Heart left ventricle (tissue), 16 donors: ENCODE measurements at regions not wholly inside any gene's neighbourhood (a gene's known extent, or its start where the extent isn't known, plus 50 kb on each side); places are given as distances from the start of the nearest gene placed in this dataset.

ENCODE experiments used
- ATAC-seq, 4 donors: fragments of 200-7000 bp; cut with Tn5 transposase; one replicate each; pipeline ENCODE4 v1.9.1; 2020 to 2022; ENCODE audit warnings: moderate library complexity in 4 of 4, mild to moderate bottlenecking in 3 of 4, moderate number of reproducible peaks in 1 of 4
- DNase-seq, 5 donors: peaks; one replicate each; pipeline ENCODE4 v3.0.0-alpha.2; 2020
- H3K27ac ChIP-seq, 12 donors: fragments of 200-600 bp; sonication (generic) in 4 of 12; one replicate each; pipeline versions ENCODE4 v1.5.0 to v1.8.0; 2016 to 2022; ENCODE audit warnings: mild to moderate bottlenecking in 2 of 12
- H3K27me3 ChIP-seq, 9 donors: fragments of 200-600 bp; sonication (generic) in 2 of 9; one replicate each; pipeline versions ENCODE4 v1.5.1 to v1.8.0; 2016 to 2022; ENCODE audit warnings: mild to moderate bottlenecking in 3 of 9
- H3K36me3 ChIP-seq, 9 donors: fragments of 200-600 bp; sonication (generic) in 2 of 9; one replicate each; pipeline versions ENCODE4 v1.5.0 to v1.8.0; 2018 to 2022; ENCODE audit warnings: mild to moderate bottlenecking in 2 of 9
- H3K4me1 ChIP-seq, 12 donors: fragments of 200-600 bp; sonication (generic) in 4 of 12; one replicate each; pipeline versions ENCODE4 v1.5.0 to v1.8.0; 2016 to 2022; ENCODE audit warnings: mild to moderate bottlenecking in 3 of 12
- H3K4me3 ChIP-seq, 12 donors: fragments of 200-600 bp; sonication (generic) in 4 of 12; one replicate each; pipeline versions ENCODE4 v1.5.0 to v1.8.0; 2017 to 2022; ENCODE audit warnings: mild to moderate bottlenecking in 9 of 12, moderate library complexity in 4 of 12
- H3K9me3 ChIP-seq, 12 donors: fragments of 200-600 bp; sonication (generic) in 4 of 12; one replicate each; pipeline versions ENCODE4 v1.5.0 to v1.8.0; 2016 to 2022; ENCODE audit warnings: mild to moderate bottlenecking in 1 of 12
- POLR2A ChIP-seq, 2 donors: fragments of 450-650 bp; IDR thresholded peaks; one replicate each; pipeline ENCODE4 v1.6.1; 2017; ENCODE audit warnings: antibody characterized with exemption in 2 of 2, mild to moderate bottlenecking in 2 of 2, moderate library complexity in 2 of 2
- WGBS, 4 donors: extraction: QIAGEN DNeasy Blood & Tissue Kit in 2 of 4; methylation state at CpG; one replicate each; pipeline versions ENCODE4 v1.1.5 to v1.1.7; 2013 to 2018; 5-methylcytosine and 5-hydroxymethylcytosine counted together
- intact Hi-C, 10 donors: fragments of 100-400 bp; cut with DNase I; formaldehyde crosslinking; loops; one replicate each; pipeline versions ENCODE4 v1.11.1 to v1.14.2; 2022
- TF ChIP-seq, protein P1 (sequence below), 12 donors: fragments of 200-600 bp; sonication (generic) in 4 of 12; IDR thresholded peaks; one replicate each; pipeline versions ENCODE4 v1.5.0 to v1.8.0; 2018 to 2022; ENCODE audit warnings: antibody characterized with exemption in 12 of 12, mild to moderate bottlenecking in 5 of 12
- donor health status: ischemic (EF 13 %, LVEDD 7.1; RV severe dilation, severe dysfunction).
- donor health status: healthy with polysubstance abuse.
- donor health status: DM: no; HTN: yes; CAD: no.
- donor health status: DM: no; HTN: no; CAD: no.
- donor health status: ischemic (EF 25% LVEDD 6.9; RV normal size, moderate dysfunction).
- donor health status: ischemic (EF 25% LVEDD 5.7; RV mildly dilated, moderate dysfunction).
- donor health status: healthy.
- donor health status: DM: yes; HTN: yes; CAD: no.
- donor health status: ischemic (EF 35%, LVEDD 5.7; RV mildly dilated, moderate dysfunction).
- donor health status: nonischemic (EF 11% LVEDD 7.7; RV severe dilation, severe dysfunction).
- donor health status: DM: yes; HTN: yes; CAD: no.
- donor health status: PGD.
- donor health status: ischemic (EF 29% LVEDD 5.4; RV normal size, mild dysfunction).
- donor health status: nonischemic (EF 23%, LVEDD 6.1; RV moderate dilation, normal function).

DNA sequence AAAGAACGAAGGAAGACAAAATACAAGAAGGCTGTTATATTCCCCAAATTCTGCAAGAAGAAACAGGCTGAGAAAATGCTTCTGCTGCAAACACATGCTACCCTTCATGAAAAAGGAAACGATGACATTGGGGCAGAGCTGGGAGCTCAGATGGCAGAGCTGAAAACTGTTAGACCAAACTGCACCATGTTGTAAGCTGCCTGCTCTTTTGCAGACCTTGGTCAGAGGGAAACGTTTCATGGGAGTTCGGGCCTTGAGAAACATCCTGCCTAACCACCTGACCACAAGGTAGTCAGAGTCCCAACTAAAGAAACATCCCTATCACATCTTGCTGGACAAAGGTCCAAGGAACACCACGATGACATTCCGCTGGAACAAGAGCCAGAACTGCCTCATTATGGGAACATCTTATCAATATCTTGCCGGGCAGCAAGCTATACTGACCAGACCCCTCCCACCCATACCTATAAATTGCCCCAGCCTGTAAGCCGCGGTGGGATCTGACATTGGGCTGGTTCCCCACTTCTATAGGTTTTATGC is 110.7 kb upstream of the CTSC start:
- DNase-seq: no peak
- Histone ChIP-seq H3K4me1 (peaks cover 0 to 11% (median 0%) of the 10 kb centered on the region in 12 donors), H3K9me3 (no peaks in the 10 kb centered on the region), H3K4me3 (no peak overlapping the region), H3K27ac (no peak overlapping the region), H3K27me3 (no peaks in the 10 kb centered on the region), H3K36me3 (no peaks in the 10 kb centered on the region)
- WGBS, 4 donors: 65 to 74% (median 73%) methylated on average over 9 of the region's 9 CpGs
- intact Hi-C loops: no loop called here
- TF ChIP-seq, protein P1, sequence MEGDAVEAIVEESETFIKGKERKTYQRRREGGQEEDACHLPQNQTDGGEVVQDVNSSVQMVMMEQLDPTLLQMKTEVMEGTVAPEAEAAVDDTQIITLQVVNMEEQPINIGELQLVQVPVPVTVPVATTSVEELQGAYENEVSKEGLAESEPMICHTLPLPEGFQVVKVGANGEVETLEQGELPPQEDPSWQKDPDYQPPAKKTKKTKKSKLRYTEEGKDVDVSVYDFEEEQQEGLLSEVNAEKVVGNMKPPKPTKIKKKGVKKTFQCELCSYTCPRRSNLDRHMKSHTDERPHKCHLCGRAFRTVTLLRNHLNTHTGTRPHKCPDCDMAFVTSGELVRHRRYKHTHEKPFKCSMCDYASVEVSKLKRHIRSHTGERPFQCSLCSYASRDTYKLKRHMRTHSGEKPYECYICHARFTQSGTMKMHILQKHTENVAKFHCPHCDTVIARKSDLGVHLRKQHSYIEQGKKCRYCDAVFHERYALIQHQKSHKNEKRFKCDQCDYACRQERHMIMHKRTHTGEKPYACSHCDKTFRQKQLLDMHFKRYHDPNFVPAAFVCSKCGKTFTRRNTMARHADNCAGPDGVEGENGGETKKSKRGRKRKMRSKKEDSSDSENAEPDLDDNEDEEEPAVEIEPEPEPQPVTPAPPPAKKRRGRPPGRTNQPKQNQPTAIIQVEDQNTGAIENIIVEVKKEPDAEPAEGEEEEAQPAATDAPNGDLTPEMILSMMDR (IDR thresholded peaks at IDR 0.05): no peak
- no peak for TF ChIP-seq POLR2A (IDR thresholded peaks at IDR 0.05)
- no peak for ATAC-seq

DNA sequence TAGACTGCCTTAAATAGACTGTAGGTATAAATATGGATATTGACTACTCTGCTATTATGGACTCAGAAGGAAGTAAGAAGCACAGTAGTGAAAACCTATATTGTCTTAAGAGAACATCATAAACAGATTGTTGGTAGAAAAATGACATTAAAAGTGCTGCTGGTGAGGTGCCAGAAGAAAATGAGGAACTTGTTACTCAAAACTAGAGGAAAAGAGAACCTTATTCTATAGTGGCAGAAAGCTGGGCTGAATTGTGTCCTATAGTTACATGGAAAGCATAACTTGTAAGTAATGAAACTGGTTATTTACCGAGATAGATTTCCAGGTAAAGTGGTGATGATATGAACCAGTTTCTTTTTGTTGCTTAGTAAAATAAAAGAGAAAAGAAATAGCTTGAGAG is 109.7 kb upstream of the CTSC start:
- 80 to 97% (median 85%) methylated on average over 1 of the region's 1 CpG for WGBS, 4 donors

DNA sequence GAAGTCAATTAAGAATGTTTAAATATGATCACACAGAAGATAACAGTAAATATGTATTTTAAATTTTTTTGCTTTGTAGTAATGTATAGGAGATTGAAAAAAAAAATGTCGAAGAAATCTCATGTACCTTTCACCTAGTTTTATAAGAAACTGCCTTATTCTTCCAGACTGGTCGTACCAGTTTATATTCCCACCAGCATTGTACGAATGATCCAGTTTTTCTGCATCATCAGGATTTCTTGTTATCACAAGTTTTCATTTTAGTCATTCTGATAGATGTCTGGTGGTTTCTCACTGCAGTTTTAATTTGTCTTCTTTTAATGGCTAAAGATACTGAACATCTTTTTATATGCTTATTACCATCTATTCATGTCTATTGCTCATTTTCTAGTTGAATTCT is 101.8 kb upstream of the CTSC start:
- no peak for TF ChIP-seq POLR2A (IDR thresholded peaks at IDR 0.05)
- TF ChIP-seq, protein P1 (IDR thresholded peaks at IDR 0.05): no peak
- no peak for DNase-seq
- no peaks in the 10 kb centered on the region for H3K36me3 ChIP-seq
- WGBS, 4 donors: 85 to 93% (median 91%) methylated on average over 3 of the region's 3 CpGs
- ATAC-seq: no peak
- H3K27me3 ChIP-seq: no peaks in the 10 kb centered on the region
- intact Hi-C loops: no loop called here
- no peaks in the 10 kb centered on the region for H3K9me3 ChIP-seq
- H3K27ac ChIP-seq: no peak overlapping the region
- H3K4me3 ChIP-seq: no peak overlapping the region
- peaks cover 0 to 12% (median 0%) of the 10 kb centered on the region in 12 donors for H3K4me1 ChIP-seq

More for the DNA sequence above, 109.7 kb upstream of the CTSC start:
- no peak overlapping the region for H3K27ac ChIP-seq
- peaks cover 0 to 11% (median 0%) of the 10 kb centered on the region in 12 donors for H3K4me1 ChIP-seq
- DNase-seq: no peak
- ATAC-seq: no peak
- intact Hi-C loops: no loop called here
- no peaks in the 10 kb centered on the region for H3K36me3 ChIP-seq
- TF ChIP-seq, protein P1 (IDR thresholded peaks at IDR 0.05): no peak
- TF ChIP-seq POLR2A (IDR thresholded peaks at IDR 0.05): no peak
- H3K27me3 ChIP-seq: no peaks in the 10 kb centered on the region
- no peak overlapping the region for H3K4me3 ChIP-seq
- no peaks in the 10 kb centered on the region for H3K9me3 ChIP-seq

DNA sequence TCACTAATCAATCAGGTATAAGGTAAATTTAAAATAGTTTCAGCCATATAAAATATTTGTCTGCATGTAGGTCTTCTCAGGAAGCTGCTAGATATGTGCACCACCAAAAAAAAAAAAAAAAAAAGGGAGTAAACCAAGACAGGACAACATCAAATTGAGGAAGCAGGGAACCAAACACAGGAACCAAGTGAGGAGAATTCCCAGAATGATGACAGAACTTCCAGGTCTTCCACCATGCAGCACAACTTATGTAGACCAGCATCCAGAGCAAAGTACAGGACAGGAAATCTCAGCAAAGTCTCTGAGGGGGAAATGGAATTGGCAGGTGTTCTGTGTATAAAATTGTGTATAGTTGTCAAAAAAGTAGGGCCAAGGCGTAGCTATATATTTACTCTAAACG is 101.2 kb upstream of the CTSC start:
- DNase-seq: no peak
- 33 to 60% (median 56%) methylated on average over 2 of the region's 2 CpGs for WGBS, 4 donors
- Histone ChIP-seq H3K36me3 (no peaks in the 10 kb centered on the region), H3K27me3 (no peaks in the 10 kb centered on the region), H3K4me3 (no peak overlapping the region), H3K9me3 (no peaks in the 10 kb centered on the region), H3K4me1 (peaks cover 0 to 12% (median 0%) of the 10 kb centered on the region in 12 donors), H3K27ac (no peak overlapping the region)
- TF ChIP-seq, protein P1 (IDR thresholded peaks at IDR 0.05): no peak
- no peak for TF ChIP-seq POLR2A (IDR thresholded peaks at IDR 0.05)
- no peak for ATAC-seq
- intact Hi-C loops: no loop called here
